Mucosa of stomach (tissue), 1 donor: ENCODE measurements at regions not wholly inside any gene's neighbourhood (a gene's known extent, or its start where the extent isn't known, plus 50 kb on each side); places are given as distances from the start of the nearest gene placed in this dataset.

ENCODE experiments used
- H3K27me3 ChIP-seq: one replicate; pipeline ENCODE4 v1.7.0; 2013; ENCODE audit warnings: mild to moderate bottlenecking, low read length; ENCODE audit not compliant: control insufficient read depth, insufficient read depth
- H3K36me3 ChIP-seq: one replicate; pipeline ENCODE4 v1.7.0; 2013; ENCODE audit warnings: low read length; ENCODE audit not compliant: control insufficient read depth, insufficient read depth
- H3K4me1 ChIP-seq: one replicate; pipeline ENCODE4 v1.7.0; 2013; ENCODE audit warnings: mild to moderate bottlenecking, low read length; ENCODE audit not compliant: control insufficient read depth, insufficient read depth
- H3K4me3 ChIP-seq: one replicate; pipeline ENCODE4 v1.7.0; 2013; ENCODE audit warnings: low read length
- H3K9ac ChIP-seq: one replicate; pipeline ENCODE4 v1.7.0; 2013; ENCODE audit warnings: mild to moderate bottlenecking, low read length, moderate library complexity
- H3K9me3 ChIP-seq: one replicate; pipeline ENCODE4 v1.7.0; 2013; ENCODE audit warnings: mild to moderate bottlenecking, low read length, moderate library complexity; ENCODE audit not compliant: control insufficient read depth
- donor health status: Pancreatic carcinoma.

DNA sequence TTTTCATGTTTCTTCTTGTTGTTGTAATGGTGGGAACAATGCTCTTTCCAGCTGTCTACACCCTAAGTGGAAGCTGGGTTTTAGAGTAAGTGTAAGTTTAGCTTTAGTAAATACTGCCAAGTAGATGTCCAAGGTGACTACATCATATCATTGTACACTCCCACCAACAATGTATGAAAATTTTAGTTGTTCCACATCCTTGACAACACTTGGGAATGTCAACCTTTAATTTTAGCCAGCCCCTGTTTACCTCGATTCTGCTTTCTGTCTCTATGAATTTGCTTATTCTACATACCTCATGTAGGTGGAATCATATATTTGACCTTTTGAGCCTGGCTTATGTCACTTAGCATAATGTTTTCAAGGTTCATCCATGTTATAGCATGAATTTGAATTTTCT is 93.0 kb downstream of the MTPAP start:
- no peaks in the 10 kb centered on the region for H3K36me3 ChIP-seq
- H3K4me1 ChIP-seq = no peaks in the 10 kb centered on the region
- no peaks in the 10 kb centered on the region for H3K9me3 ChIP-seq

DNA sequence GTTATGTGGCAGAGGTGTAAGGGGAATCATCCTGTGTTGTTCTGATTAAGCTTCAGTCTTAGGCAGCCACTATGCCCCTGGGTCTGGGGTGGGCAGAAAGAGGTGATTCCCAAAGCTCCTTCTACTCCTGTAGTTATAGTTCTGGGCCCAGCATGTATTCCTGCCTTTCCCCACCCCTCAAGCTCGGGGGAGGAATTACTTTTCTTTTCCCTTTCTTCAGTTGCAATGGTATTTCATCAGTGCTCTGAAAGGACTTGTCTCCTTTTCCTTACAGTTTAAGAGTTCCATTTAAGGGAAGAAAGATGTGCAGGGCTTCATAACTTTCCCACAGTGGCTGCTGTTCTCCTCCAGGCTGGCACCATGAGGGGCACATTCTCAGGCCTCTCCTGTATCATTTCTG is 94.2 kb downstream of the MTPAP start:
- Histone ChIP-seq H3K9ac (no peak overlapping the region), H3K36me3 (no peaks in the 10 kb centered on the region), H3K4me3 (no peak overlapping the region), H3K9me3 (no peaks in the 10 kb centered on the region), H3K4me1 (no peaks in the 10 kb centered on the region), H3K27me3 (no peaks in the 10 kb centered on the region)

More for the DNA sequence above, 93.0 kb downstream of the MTPAP start:
- no peaks in the 10 kb centered on the region for H3K27me3 ChIP-seq
- no peak overlapping the region for H3K4me3 ChIP-seq
- no peak overlapping the region for H3K9ac ChIP-seq

DNA sequence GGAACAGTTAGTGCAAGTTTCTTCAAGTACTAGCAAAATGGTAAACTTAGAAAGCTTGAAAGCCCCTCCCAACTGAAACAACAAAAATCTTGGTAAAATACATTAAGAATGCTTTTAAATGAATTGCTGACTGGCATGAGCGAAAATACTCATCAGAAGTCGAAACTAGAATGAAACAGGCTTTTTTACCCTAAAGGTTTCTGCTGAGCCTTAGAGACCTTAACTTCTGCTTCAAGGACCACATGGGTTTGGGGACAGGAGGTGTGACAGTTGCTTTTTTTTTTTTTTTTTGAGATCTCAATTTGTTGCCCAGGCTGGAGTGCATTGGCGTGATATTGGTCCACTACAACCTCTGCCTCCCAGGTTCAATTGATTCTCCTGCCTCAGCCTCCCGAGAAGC is 100.3 kb downstream of the MTPAP start:
- Histone ChIP-seq H3K9me3 (no peaks in the 10 kb centered on the region), H3K9ac (no peak overlapping the region), H3K36me3 (no peaks in the 10 kb centered on the region), H3K4me1 (peaks cover 5% of the 10 kb centered on the region), H3K4me3 (no peak overlapping the region), H3K27me3 (no peaks in the 10 kb centered on the region)

GRCh38 chr10:30247704-30248103 is 101.4 kb downstream of the MTPAP start:
- Histone ChIP-seq H3K4me3 (peak overlapping the region; percentile 36), H3K27me3 (no peaks in the 10 kb centered on the region), H3K9ac (no peak overlapping the region), H3K36me3 (no peaks in the 10 kb centered on the region), H3K4me1 (peaks cover 5% of the 10 kb centered on the region), H3K9me3 (no peaks in the 10 kb centered on the region)

DNA sequence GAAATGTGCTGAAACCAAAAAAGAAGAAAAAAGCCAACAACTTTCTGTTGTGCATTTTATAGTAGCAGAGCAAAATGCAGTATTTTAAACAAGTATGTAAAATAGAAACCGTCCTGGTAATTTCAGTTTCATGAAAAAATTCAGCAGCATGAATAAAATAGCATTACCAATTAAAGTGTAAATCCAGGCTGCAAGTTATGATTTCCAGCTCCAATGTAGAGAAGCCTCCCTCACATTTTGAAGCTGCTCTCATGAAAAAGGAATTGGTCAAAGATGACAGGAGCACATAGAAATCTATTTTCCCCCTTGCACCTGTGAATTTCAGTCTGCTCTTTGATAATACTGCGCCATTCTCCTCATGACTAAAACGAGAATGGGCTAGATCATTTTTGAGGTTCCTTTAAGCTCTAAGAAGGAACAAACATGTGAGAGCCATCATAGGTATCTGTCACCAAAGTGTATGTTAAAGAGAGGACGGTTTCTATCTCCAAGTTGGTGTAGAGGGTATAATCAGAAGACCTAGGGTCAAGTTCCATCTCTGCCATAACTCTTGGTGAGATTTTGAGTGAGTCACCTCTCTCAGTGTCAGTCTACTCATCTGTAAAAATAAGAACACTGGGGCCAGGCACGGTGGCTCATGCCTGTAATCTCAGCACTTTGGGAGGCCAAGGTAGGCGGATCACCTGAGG is 107.5 kb downstream of the MTPAP start:
- Histone ChIP-seq H3K4me1 (no peaks in the 10 kb centered on the region), H3K36me3 (no peaks in the 10 kb centered on the region), H3K27me3 (no peaks in the 10 kb centered on the region), H3K9ac (no peak overlapping the region), H3K9me3 (no peaks in the 10 kb centered on the region), H3K4me3 (no peak overlapping the region)

DNA sequence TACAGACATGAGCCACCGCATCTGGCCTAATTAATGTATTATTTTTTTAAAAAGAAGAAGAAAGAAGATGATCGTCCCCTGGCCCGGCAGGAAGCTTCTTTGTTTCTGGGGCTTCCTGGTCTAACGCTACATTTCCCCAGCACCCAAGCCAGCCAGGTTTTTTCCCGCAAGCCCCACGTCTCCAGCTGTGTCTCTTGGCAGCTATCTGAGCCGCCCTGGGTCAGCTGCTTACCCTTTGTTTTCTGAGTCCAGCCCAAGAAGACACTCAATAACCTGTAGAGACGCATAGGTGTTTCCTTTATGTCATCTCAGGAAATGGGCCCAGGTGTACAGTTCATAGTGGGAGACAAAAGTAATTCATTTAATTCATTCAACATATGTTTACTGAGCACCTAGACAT is 110.2 kb downstream of the MTPAP start:
- Histone ChIP-seq H3K36me3 (no peaks in the 10 kb centered on the region), H3K4me3 (no peak overlapping the region), H3K9me3 (no peaks in the 10 kb centered on the region), H3K27me3 (no peaks in the 10 kb centered on the region), H3K9ac (no peak overlapping the region), H3K4me1 (no peaks in the 10 kb centered on the region)

DNA sequence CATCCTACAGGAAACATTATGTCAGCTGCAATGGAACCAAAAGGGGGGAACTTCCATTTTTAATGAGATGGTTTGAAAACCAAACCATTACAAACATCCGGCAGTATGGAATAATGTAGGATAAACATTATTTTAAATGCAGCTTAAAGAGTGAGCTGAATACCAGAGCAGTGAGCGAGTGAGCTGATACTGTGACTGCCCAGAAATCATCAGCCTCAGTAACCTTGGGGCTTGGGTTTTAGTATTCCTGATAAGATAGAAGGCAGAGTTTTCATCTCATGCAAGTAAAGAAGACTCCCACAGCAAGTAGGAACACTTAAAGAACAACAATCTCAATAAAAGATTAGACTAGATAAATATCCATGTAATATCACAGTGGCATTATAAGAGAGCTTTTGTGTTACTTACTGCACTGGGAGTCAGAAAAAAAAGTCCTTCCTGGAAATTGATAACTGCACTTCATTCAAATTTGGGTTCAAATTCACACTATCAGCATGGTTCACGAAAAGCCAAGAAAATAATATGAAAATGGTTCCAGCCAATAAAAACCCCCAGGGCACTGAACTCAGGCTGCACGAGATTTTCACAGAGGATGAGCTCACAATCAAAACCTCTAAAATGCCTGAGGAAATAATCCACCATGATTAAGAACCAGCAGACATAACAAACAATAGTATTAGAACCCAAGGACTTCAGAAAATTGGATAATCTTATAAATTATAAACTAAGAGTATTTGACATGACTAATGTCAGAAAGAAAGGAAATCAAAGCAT is 115.7 kb downstream of the MTPAP start:
- Histone ChIP-seq H3K9me3 (no peaks in the 10 kb centered on the region), H3K4me3 (no peak overlapping the region), H3K36me3 (no peaks in the 10 kb centered on the region), H3K4me1 (peaks cover 6% of the 10 kb centered on the region), H3K9ac (no peak overlapping the region), H3K27me3 (no peaks in the 10 kb centered on the region)

DNA sequence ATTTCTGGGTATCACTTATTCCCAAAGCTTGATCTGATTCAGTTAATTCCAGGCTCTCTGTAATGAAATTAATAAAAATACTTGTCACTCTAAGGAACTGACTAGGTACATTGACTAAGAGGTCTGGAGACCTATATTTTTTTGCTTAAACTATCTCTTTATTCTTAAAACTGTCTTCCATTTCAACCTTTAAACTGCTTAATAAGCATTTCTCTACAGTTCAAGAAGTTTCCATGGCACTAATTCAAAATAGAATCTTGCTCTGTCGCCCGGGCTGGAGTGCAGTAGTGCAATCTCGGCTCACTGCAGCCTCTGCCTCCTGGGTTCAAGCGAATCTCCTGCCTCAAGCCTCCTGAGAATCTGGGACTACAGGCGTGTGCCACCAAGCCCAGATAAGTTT is 117.4 kb downstream of the MTPAP start:
- H3K9me3 ChIP-seq = no peaks in the 10 kb centered on the region
- no peak overlapping the region for H3K9ac ChIP-seq
- no peak overlapping the region for H3K4me3 ChIP-seq
- H3K27me3 ChIP-seq = no peaks in the 10 kb centered on the region
- H3K36me3 ChIP-seq = no peaks in the 10 kb centered on the region
- peaks cover 6% of the 10 kb centered on the region for H3K4me1 ChIP-seq

DNA sequence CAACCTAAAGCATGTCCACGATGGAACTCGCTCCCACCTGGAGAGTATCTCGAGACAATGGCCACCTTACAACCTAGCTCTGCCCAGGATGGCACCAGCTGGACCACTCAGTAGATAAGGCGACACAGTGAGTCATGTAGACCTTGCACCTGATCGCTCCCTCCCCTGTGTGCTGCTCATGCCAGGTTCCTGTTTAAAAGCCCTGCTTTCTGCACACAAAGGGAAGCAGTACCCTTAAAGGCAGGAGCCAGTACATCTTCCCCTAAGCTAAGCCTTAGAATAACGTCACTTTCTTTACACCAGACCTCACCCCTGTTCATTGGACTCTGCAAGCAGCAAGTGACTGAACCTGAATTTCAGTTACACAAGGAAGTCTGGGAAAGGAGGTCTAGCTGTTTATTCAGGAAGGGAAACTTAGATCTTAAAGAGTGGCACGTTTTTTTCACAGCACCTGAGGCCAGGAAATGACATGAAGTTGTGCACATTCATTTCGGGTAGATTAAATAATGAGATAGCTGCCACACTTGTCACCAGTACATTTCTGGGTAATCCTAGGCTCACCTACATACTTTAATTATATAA is 117.9 kb downstream of the MTPAP start:
- no peaks in the 10 kb centered on the region for H3K27me3 ChIP-seq
- no peak overlapping the region for H3K9ac ChIP-seq
- no peaks in the 10 kb centered on the region for H3K36me3 ChIP-seq
- no peaks in the 10 kb centered on the region for H3K9me3 ChIP-seq
- peaks cover 6% of the 10 kb centered on the region for H3K4me1 ChIP-seq
- H3K4me3 ChIP-seq = peak overlapping the region; percentile 19

- Histone ChIP-seq H3K27me3 (no peaks in the 10 kb centered on the region), H3K4me3 (no peak overlapping the region), H3K36me3 (no peaks in the 10 kb centered on the region), H3K9ac (no peak overlapping the region), H3K9me3 (no peaks in the 10 kb centered on the region), H3K4me1 (peaks cover 6% of the 10 kb centered on the region)
Observed at GRCh38 chr10:30229536-30229935, 119.5 kb downstream of the MTPAP start.

DNA sequence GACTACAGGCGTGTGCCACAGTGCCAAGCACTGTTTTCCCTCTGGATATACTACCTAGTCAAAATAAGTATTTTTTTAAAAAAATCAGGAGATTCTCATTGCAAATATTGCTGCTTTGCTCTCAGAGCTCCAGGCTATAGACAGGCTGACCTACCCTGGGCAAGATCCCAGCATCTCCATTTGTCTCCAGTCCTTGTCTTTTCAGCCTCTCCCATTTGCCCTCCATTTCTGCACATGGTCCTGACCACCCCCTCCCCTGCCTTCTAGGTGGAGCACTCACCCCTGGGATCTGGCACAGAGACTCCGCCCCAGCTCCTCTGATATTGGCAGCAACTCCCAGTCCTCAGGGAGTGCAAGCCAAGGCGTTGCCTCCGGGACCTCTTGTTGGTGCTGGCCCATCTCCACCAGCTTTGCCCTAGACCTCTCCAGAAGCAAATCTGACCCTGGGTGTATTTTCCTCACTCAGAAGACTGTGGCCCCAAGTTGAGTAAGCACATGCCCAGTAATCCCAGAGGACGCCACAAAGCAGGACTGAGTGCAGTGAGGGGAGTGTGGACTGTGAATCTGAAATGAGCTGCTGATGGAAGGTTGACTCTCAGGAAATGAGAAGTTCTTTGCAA is 120.6 kb downstream of the MTPAP start:
- Histone ChIP-seq H3K9ac (no peak overlapping the region), H3K9me3 (no peaks in the 10 kb centered on the region), H3K36me3 (no peaks in the 10 kb centered on the region), H3K4me3 (no peak overlapping the region), H3K27me3 (no peaks in the 10 kb centered on the region), H3K4me1 (peaks cover 6% of the 10 kb centered on the region)

DNA sequence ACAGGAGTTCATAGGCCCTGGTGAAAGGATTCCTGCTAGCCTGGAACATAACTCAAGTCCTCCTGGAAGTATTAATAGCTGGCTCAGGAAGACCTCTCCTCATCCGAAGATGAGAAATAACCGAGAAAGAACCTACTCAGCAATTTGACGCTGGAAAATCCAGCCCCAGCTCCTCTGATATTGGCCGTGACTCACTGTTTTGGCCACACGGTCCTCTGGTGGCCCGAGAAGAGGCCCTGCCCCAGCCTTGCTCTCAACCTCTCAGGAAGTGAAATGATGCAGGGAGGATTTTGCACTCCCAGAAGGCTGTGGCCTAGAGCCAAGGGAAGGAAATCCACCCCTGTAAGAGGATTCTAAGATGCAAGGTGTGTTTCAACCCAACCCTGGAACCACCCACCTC is 121.6 kb downstream of the MTPAP start:
- H3K36me3 ChIP-seq = no peaks in the 10 kb centered on the region
- H3K9me3 ChIP-seq = no peaks in the 10 kb centered on the region
- H3K27me3 ChIP-seq = no peaks in the 10 kb centered on the region
- peaks cover 6% of the 10 kb centered on the region for H3K4me1 ChIP-seq
- H3K9ac ChIP-seq = no peak overlapping the region
- H3K4me3 ChIP-seq = no peak overlapping the region
